ENCODE measurements at regions not wholly inside any gene's neighbourhood (a gene's known extent, or its start where the extent isn't known, plus 50 kb on each side); places are given as distances from the start of the nearest gene placed in this dataset.

DNA sequence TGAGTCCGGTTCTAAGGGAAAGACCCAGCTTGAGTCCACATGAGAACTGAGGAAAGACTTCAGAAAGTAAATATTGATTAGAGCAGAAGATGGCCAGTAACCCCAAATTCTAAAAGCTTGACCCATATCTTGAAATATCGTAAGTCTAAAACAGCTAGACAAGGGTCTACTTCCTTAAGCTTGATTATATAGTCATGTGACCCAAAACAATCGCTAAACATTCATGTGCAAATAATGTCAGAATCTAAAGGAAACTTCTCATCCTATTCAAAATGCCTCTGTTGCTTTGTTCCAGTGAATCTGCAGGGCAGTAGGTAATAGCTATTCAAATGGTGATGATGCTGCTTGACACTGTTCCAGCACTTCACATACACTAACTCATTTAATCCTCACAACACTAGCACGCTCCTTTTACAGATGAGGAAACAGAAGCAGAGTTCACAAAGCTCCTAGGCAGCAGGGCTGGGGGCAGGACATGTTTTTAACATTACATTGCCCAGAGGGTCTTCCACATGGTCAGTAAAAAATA lies 52.6 kb downstream of the TCF20 start:
- H3K36me3 Mint-ChIP-seq (ENCODE audit: low read depth) = peaks cover 15% of the 10 kb centered on the region
- H3K4me1 Mint-ChIP-seq (ENCODE audit: low read depth) = peaks cover 31% of the 10 kb centered on the region
- no peaks in the 10 kb centered on the region for H3K27me3 Mint-ChIP-seq (ENCODE audit: low read depth)
- H3K27ac Mint-ChIP-seq = peak overlapping the region; percentile 74
- no peaks in the 10 kb centered on the region for H3K9me3 Mint-ChIP-seq
- peak overlapping the region; percentile 47 for H3K4me3 Mint-ChIP-seq

DNA sequence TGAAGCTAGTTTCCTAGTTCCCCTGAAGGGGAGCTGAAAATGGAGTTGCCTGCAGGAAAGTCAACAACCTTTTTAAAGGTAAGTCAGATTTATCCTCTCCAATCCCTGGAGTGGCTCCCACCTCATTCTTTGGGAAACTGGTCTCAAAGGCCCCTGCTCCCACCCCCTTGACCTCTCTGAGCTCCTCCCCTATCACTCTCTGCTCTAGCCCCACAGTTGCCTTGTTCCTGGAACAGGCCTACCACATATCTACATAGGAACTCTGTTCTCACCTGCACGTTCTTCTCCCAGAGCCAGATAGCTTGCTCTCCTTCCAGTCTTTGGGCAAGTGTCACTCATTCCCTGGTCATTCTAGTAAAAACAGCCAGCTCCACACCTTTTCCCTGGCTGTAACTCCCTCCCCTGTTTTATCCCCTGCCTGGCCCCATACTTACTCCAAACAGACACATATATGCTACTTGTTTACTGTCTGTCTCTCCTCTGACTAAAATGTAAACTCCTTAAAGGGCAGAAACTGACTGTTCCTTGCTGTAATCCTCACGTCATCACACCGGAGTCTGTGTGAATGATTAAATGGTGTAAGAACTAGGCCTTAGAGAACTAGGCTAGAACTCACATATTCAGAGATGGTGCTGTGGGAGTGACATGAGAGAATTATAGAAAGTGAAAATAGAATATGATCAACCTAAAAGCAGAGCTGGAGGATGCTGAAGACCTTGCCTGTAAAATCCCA lies 53.3 kb downstream of the TCF20 start:
- Mint-ChIP-seq H3K4me1 (ENCODE audit: low read depth) (peaks cover 25% of the 10 kb centered on the region), H3K4me3 (peak overlapping the region; percentile 47), H3K9me3 (no peaks in the 10 kb centered on the region), H3K36me3 (ENCODE audit: low read depth) (peaks cover 15% of the 10 kb centered on the region), H3K27me3 (ENCODE audit: low read depth) (no peaks in the 10 kb centered on the region), H3K27ac (peak overlapping the region; percentile 74)

DNA sequence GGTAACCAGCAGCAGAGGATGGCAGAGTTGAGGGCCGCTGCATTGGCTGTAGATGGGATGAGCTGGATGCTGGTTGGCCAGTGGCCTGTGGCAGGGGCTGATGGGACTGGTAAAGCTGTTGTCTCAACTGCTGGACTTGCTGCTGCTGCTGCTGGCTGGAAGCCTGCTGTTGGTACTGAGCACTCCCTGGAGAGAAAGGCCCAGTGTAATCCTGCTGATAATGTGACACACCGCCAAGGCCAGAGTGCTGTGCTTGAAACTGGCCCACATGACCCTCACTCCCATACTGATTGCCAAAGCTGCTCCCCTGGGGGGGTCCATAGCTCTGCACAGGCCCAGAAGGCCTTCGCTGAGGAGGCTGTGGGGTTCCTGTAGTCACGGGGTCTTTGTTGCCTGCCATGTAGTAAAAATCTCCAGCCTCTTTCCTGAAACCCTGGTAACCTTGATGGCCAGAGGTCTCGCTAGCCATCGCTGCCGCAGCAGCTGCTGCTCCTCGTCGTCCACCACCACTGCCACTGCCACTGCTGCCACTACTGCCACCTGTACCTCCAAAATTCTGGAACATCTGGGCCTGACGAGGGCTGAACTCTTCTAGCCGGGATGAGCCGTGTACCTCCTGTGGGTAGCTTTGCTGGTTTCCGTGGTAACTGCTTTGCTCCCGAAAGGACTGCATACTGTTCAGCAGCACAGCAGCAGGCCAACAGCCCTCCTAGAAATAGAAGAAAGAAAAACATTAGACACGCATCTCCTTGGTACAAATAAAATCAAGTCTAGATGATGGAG lies 55.6 kb downstream of the TCF20 start:
- Mint-ChIP-seq H3K9me3 (no peaks in the 10 kb centered on the region), H3K4me3 (no peak overlapping the region), H3K4me1 (ENCODE audit: low read depth) (peaks cover 28% of the 10 kb centered on the region), H3K27ac (no peak overlapping the region), H3K27me3 (ENCODE audit: low read depth) (no peaks in the 10 kb centered on the region), H3K36me3 (ENCODE audit: low read depth) (peaks cover 32% of the 10 kb centered on the region)

GRCh38 chr22:42208362-42208761 lies 62.1 kb downstream of the TCF20 start:
- H3K27me3 Mint-ChIP-seq (ENCODE audit: low read depth) = no peaks in the 10 kb centered on the region
- H3K4me3 Mint-ChIP-seq = peak overlapping the region; percentile 20
- H3K9me3 Mint-ChIP-seq = no peaks in the 10 kb centered on the region
- peak overlapping the region; percentile 53 for H3K27ac Mint-ChIP-seq
- peaks cover 42% of the 10 kb centered on the region for H3K36me3 Mint-ChIP-seq (ENCODE audit: low read depth)
- H3K4me1 Mint-ChIP-seq (ENCODE audit: low read depth) = peaks cover 37% of the 10 kb centered on the region

- peak overlapping the region; percentile 38 for H3K4me3 Mint-ChIP-seq
- H3K36me3 Mint-ChIP-seq (ENCODE audit: low read depth) = peaks cover 39% of the 10 kb centered on the region
- H3K27me3 Mint-ChIP-seq (ENCODE audit: low read depth) = no peaks in the 10 kb centered on the region
- no peaks in the 10 kb centered on the region for H3K9me3 Mint-ChIP-seq
- H3K27ac Mint-ChIP-seq = peak overlapping the region; percentile 53
- H3K4me1 Mint-ChIP-seq (ENCODE audit: low read depth) = peaks cover 40% of the 10 kb centered on the region
Measured at GRCh38 chr22:42207918-42208317, 62.5 kb downstream of the TCF20 start.

GRCh38 chr22:42203609-42204008 lies 66.8 kb downstream of the TCF20 start:
- peaks cover 29% of the 10 kb centered on the region for H3K36me3 Mint-ChIP-seq (ENCODE audit: low read depth)
- peaks cover 3% of the 10 kb centered on the region for H3K9me3 Mint-ChIP-seq
- H3K4me1 Mint-ChIP-seq (ENCODE audit: low read depth) = peaks cover 47% of the 10 kb centered on the region
- peak overlapping the region; percentile 18 for H3K4me3 Mint-ChIP-seq
- H3K27me3 Mint-ChIP-seq (ENCODE audit: low read depth) = no peaks in the 10 kb centered on the region
- H3K27ac Mint-ChIP-seq = peak overlapping the region; percentile 71

GRCh38 chr22:42202669-42203068 lies 67.8 kb downstream of the TCF20 start:
- H3K27me3 Mint-ChIP-seq (ENCODE audit: low read depth) = no peaks in the 10 kb centered on the region
- H3K27ac Mint-ChIP-seq = peak overlapping the region; percentile 92
- H3K36me3 Mint-ChIP-seq (ENCODE audit: low read depth) = peaks cover 27% of the 10 kb centered on the region
- peaks cover 39% of the 10 kb centered on the region for H3K4me1 Mint-ChIP-seq (ENCODE audit: low read depth)
- H3K9me3 Mint-ChIP-seq = peaks cover 3% of the 10 kb centered on the region
- H3K4me3 Mint-ChIP-seq = peak overlapping the region; percentile 79

DNA sequence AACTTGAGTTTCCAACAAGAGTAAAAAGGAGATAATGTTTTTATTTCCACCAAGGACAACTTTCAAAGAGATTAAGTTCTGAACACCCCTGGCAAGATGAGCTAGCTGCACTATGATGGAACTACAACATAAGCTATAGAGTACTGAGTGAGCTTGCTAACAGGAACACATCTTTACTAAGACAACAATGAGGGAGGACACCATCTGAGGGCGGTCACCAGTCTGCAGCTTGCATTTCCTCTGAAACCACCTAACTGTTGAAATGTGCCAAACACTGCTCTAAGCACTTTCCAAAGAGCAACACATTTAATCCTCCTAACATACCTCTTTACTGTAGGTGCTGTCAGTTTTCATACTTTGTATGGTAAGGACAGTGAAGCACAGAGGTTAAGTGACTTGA lies 68.4 kb downstream of the TCF20 start:
- no peaks in the 10 kb centered on the region for H3K27me3 Mint-ChIP-seq (ENCODE audit: low read depth)
- peak overlapping the region; percentile 79 for H3K4me3 Mint-ChIP-seq
- H3K27ac Mint-ChIP-seq = peak overlapping the region; percentile 92
- peaks cover 38% of the 10 kb centered on the region for H3K4me1 Mint-ChIP-seq (ENCODE audit: low read depth)
- H3K36me3 Mint-ChIP-seq (ENCODE audit: low read depth) = peaks cover 27% of the 10 kb centered on the region
- peaks cover 3% of the 10 kb centered on the region for H3K9me3 Mint-ChIP-seq

DNA sequence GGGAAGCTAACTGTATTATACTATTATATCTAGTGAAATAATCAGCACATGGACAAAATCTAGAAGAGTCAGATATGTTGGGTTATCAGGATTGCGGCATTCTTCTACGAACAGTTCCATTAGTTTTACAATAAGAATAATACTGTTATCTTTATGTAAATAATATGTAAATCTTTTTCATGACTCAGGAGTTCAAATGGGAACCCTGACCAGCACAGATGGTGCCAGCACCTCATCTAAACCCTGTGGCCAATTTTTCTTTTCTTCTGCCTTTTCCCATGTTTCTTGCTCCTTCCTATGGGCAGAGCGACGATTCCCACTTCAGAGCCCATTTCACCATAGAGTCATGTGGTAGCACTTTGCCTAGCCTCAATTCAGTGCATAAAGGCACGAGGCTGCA lies 68.4 kb upstream of the CYP2D6 start:
- H3K36me3 Mint-ChIP-seq (ENCODE audit: low read depth) = peaks cover 19% of the 10 kb centered on the region
- no peak overlapping the region for H3K4me3 Mint-ChIP-seq
- no peaks in the 10 kb centered on the region for H3K27me3 Mint-ChIP-seq (ENCODE audit: low read depth)
- H3K4me1 Mint-ChIP-seq (ENCODE audit: low read depth) = peaks cover 41% of the 10 kb centered on the region
- H3K9me3 Mint-ChIP-seq = peaks cover 3% of the 10 kb centered on the region
- no peak overlapping the region for H3K27ac Mint-ChIP-seq

DNA sequence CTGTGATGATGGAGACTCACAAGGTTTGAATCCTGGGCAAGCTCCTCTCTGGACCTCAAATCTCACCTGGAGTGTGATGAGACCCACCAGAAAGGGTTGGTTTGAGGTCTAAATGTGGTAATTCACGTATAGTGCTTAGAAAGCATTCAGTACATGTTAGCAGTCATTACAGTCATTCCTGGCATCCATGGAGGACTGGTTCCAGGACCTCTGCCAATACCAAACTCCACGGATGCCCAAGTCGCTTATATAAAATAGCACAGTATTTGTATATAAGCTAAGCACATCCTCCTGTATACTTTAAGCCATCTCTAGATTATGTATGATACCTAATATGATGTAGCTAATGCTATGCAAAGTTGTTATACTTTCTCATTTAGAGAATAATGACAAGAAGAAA lies 67.6 kb upstream of the CYP2D6 start:
- H3K27me3 Mint-ChIP-seq (ENCODE audit: low read depth) = no peaks in the 10 kb centered on the region
- H3K4me3 Mint-ChIP-seq = no peak overlapping the region
- H3K36me3 Mint-ChIP-seq (ENCODE audit: low read depth) = peaks cover 15% of the 10 kb centered on the region
- H3K4me1 Mint-ChIP-seq (ENCODE audit: low read depth) = peaks cover 41% of the 10 kb centered on the region
- peaks cover 3% of the 10 kb centered on the region for H3K9me3 Mint-ChIP-seq
- H3K27ac Mint-ChIP-seq = no peak overlapping the region

GRCh38 chr22:42196454-42196853 lies 65.8 kb upstream of the CYP2D6 start:
- Mint-ChIP-seq H3K9me3 (no peaks in the 10 kb centered on the region), H3K36me3 (ENCODE audit: low read depth) (peaks cover 11% of the 10 kb centered on the region), H3K4me1 (ENCODE audit: low read depth) (peaks cover 35% of the 10 kb centered on the region), H3K27ac (no peak overlapping the region), H3K27me3 (ENCODE audit: low read depth) (no peaks in the 10 kb centered on the region), H3K4me3 (no peak overlapping the region)

DNA sequence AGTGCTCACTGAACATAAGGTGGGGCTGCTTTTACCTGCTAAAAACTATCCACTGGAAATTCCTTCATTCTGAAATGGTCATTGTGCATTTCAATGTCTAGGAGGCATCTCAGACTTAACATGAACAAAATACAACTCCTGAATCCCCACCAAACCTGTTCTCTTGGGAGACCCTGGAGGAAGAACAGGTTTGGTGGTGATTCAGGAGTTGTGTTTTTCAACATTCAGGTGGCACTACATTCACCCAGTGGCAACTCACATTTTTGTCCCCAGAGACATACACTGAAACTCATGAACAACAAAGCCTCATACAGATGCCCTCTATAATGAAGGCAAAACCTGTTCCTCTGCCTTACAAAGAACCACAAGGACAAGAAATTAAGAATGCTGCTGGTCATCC lies 64.3 kb upstream of the CYP2D6 start:
- H3K36me3 Mint-ChIP-seq (ENCODE audit: low read depth) = peaks cover 1% of the 10 kb centered on the region
- no peak overlapping the region for H3K27ac Mint-ChIP-seq
- H3K27me3 Mint-ChIP-seq (ENCODE audit: low read depth) = no peaks in the 10 kb centered on the region
- no peaks in the 10 kb centered on the region for H3K9me3 Mint-ChIP-seq
- no peak overlapping the region for H3K4me3 Mint-ChIP-seq
- peaks cover 25% of the 10 kb centered on the region for H3K4me1 Mint-ChIP-seq (ENCODE audit: low read depth)

DNA sequence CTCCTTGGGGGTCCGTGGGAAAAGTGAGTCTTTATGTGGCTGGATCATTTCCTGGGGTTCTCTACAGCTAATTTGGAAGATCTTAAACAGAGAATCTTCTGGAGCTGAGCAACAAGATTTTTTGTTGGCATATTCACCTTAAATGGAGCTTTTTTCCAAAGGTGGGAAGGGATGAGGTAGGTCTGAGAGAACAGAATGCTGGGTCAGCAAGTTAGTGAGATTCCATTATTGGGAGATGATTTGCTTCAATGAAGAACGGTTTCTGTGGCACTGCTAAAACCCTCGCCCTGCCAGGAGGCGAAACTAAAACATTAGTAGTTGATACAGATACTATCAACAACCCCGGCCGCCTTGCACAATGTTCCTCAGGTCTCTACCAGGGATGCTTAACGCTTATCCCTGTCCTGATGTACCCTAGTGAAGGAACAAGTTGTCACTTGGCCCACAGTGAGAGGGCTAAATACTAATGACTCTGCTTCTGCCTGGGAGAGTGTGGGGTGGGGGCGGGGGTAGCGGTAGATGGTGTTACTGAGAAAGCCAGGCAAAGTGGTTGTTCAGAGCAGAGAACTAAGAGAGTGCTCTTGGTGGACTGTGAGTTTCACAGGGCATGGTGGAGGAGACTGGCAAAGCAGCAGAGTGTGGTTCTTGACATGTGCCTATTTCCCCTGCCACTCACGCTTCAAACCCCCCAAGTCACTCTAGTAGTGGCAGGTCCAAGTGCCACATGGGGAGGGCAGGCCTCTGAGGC lies 63.7 kb upstream of the CYP2D6 start:
- Mint-ChIP-seq H3K9me3 (no peaks in the 10 kb centered on the region), H3K27ac (no peak overlapping the region), H3K36me3 (ENCODE audit: low read depth) (peaks cover 1% of the 10 kb centered on the region), H3K27me3 (ENCODE audit: low read depth) (no peaks in the 10 kb centered on the region), H3K4me3 (no peak overlapping the region), H3K4me1 (ENCODE audit: low read depth) (peaks cover 25% of the 10 kb centered on the region)

- Mint-ChIP-seq H3K27ac (no peak overlapping the region), H3K27me3 (ENCODE audit: low read depth) (no peaks in the 10 kb centered on the region), H3K36me3 (ENCODE audit: low read depth) (peaks cover 2% of the 10 kb centered on the region), H3K4me1 (ENCODE audit: low read depth) (peaks cover 29% of the 10 kb centered on the region), H3K9me3 (no peaks in the 10 kb centered on the region), H3K4me3 (no peak overlapping the region)
Measured at GRCh38 chr22:42192547-42192946, 61.9 kb upstream of the CYP2D6 start.

Measured in T-helper 1 cell treated with Interleukin-12 subunit alpha and Interleukin-12 subunit beta and Interleukin-4 antibody, amounts not matched to agents 30 μg/mL and 1 μg/mL, for 36 hours (primary cell).